ENCODE measurements at regions not wholly inside any gene's neighbourhood (a gene's known extent, or its start where the extent isn't known, plus 50 kb on each side); places are given as distances from the start of the nearest gene placed in this dataset.

DNA sequence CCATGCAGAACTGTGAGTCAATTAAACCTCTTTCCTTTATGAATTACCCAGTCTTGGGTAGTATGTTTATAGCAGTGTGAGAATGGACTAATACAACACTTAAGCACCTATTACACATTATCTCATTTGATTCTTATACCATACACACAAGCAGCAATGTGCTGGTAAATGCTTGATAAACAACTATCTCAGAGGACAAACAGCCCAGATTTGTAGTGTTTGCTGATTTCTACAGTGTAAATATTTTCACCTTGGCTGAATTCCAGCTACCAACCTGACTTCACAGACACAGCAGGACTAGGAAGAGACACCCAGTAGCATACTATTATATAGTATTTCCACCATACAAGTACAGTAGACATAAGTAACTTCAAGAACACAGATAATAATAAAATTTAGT lies 406.5 kb upstream of the CNKSR2 start:
- TF ChIP-seq, protein P1, sequence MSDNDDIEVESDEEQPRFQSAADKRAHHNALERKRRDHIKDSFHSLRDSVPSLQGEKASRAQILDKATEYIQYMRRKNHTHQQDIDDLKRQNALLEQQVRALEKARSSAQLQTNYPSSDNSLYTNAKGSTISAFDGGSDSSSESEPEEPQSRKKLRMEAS (IDR thresholded peaks at IDR 0.05; ENCODE audit: low read depth, low read length) = no peak
- TF ChIP-seq, protein P2, sequence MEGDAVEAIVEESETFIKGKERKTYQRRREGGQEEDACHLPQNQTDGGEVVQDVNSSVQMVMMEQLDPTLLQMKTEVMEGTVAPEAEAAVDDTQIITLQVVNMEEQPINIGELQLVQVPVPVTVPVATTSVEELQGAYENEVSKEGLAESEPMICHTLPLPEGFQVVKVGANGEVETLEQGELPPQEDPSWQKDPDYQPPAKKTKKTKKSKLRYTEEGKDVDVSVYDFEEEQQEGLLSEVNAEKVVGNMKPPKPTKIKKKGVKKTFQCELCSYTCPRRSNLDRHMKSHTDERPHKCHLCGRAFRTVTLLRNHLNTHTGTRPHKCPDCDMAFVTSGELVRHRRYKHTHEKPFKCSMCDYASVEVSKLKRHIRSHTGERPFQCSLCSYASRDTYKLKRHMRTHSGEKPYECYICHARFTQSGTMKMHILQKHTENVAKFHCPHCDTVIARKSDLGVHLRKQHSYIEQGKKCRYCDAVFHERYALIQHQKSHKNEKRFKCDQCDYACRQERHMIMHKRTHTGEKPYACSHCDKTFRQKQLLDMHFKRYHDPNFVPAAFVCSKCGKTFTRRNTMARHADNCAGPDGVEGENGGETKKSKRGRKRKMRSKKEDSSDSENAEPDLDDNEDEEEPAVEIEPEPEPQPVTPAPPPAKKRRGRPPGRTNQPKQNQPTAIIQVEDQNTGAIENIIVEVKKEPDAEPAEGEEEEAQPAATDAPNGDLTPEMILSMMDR (IDR thresholded peaks at IDR 0.05; ENCODE audit: low read depth, low read length) = no peak
- no peak for TF ChIP-seq POLR2A (IDR thresholded peaks at IDR 0.05; ENCODE audit: extremely low read depth, insufficient read length)
- TF ChIP-seq MYC (IDR thresholded peaks at IDR 0.05; ENCODE audit: low read depth, low read length) = no peak

Data from NB4 (cell line).